GM13976 (cell line): ENCODE measurements at regions not wholly inside any gene's neighbourhood (a gene's known extent, or its start where the extent isn't known, plus 50 kb on each side); places are given as distances from the start of the nearest gene placed in this dataset.

Experiments
- DNase-seq: peaks from one replicate; pipeline ENCODE4 v3.0.0; 2012; ENCODE audit warnings: low spot score
- CTCF ChIP-seq: IDR thresholded peaks from 2 replicates; pipeline ENCODE4 v1.5.1; 2012; ENCODE audit warnings: borderline replicate concordance, mild to moderate bottlenecking; ENCODE audit not compliant: insufficient read depth; ENCODE audit errors: extremely low read depth, missing control alignments, control extremely low read depth
- in situ Hi-C: fragments of 300-500 bp; cut with MboI; formaldehyde crosslinking; loops from one replicate; pipeline ENCODE4 v1.12.0; 2022; ENCODE audit warnings: low sequenced_read_pairs, mixed read lengths, inconsistent platforms; ENCODE audit not compliant: unreplicated experiment

- in situ Hi-C loops = no loop called here
- DNase-seq = no peak
- no peak for TF ChIP-seq CTCF
Observed at GRCh38 chr14:55840821-55841220, 260.8 kb downstream of the KTN1 start.

- no peak for DNase-seq
- no peak for TF ChIP-seq CTCF
- in situ Hi-C loops = no loop called here
Observed at GRCh38 chr14:55841625-55842024, 261.6 kb downstream of the KTN1 start.

- DNase-seq = no peak
- TF ChIP-seq CTCF = no peak
- in situ Hi-C loops = no loop called here
Observed at GRCh38 chr14:55843718-55844403, 263.9 kb downstream of the KTN1 start.

GRCh38 chr14:55845963-55846825, 266.2 kb downstream of the KTN1 start:
- in situ Hi-C loops = no loop called here
- no peak for TF ChIP-seq CTCF
- no peak for DNase-seq

- in situ Hi-C loops = no loop called here
- no peak for DNase-seq
Observed at GRCh38 chr14:55846826-55847446, 266.9 kb downstream of the KTN1 start.

More at GRCh38 chr14:55846826-55847446, 266.9 kb downstream of the KTN1 start:
- TF ChIP-seq CTCF = no peak
